CD14-positive monocyte (primary cell): ENCODE measurements at regions not wholly inside any gene's neighbourhood (a gene's known extent, or its start where the extent isn't known, plus 50 kb on each side); places are given as distances from the start of the nearest gene placed in this dataset.

Experiments
- DNase-seq, 3 donors: peaks; one replicate each; pipeline ENCODE4 v3.0.0-alpha.2; 2011 to 2022
- H2AFZ ChIP-seq: 2 replicates; pipeline ENCODE4 v1.6.0; 2012; ENCODE audit warnings: mild to moderate bottlenecking, low read depth, low read length, inconsistent platforms; ENCODE audit not compliant: insufficient read depth, poor library complexity, severe bottlenecking
- H3K27ac ChIP-seq, 2 donors: 1 replicate in 1 of 2; 2 replicates in 1 of 2; pipeline ENCODE4 v1.5.1; 2012 to 2013; ENCODE audit warnings: low read length in 2 of 2, control low read depth in 1 of 2, inconsistent platforms in 1 of 2, low read depth in 1 of 2, mild to moderate bottlenecking in 1 of 2
- H3K27me3 ChIP-seq, 2 donors: one replicate each; pipeline versions ENCODE4 v1.6.0 to v1.6.1; 2011 to 2013; ENCODE audit warnings: low read length in 2 of 2; ENCODE audit not compliant: control insufficient read depth in 2 of 2, insufficient read depth in 2 of 2
- H3K36me3 ChIP-seq, 2 donors: replicated peaks in 1 of 2; 1 replicate in 1 of 2; 2 replicates in 1 of 2; pipeline versions ENCODE4 v1.5.1 to v1.6.1; 2012 to 2013; ENCODE audit warnings: low read length in 2 of 2, control low read depth in 1 of 2, inconsistent platforms in 1 of 2, mild to moderate bottlenecking in 1 of 2; ENCODE audit not compliant: insufficient read depth in 2 of 2, control insufficient read depth in 1 of 2
- H3K4me1 ChIP-seq, 2 donors: 1 replicate in 1 of 2; 2 replicates in 1 of 2; pipeline versions ENCODE4 v1.5.1 to v1.6.1; 2012 to 2013; ENCODE audit warnings: low read length in 2 of 2, control low read depth in 1 of 2, inconsistent platforms in 1 of 2, mild to moderate bottlenecking in 1 of 2, moderate library complexity in 1 of 2; ENCODE audit not compliant: insufficient read depth in 2 of 2, control insufficient read depth in 1 of 2
- H3K4me2 ChIP-seq: replicated peaks from 2 replicates; pipeline ENCODE3; 2012; ENCODE audit warnings: low read length, moderate library complexity, mild to moderate bottlenecking; ENCODE audit not compliant: poor library complexity, severe bottlenecking; ENCODE audit errors: extremely low read depth
- H3K4me3 ChIP-seq, 3 experiments: fragments of 200-600 bp in 1 of 3; sonication (generic) in 1 of 3; replicated peaks in 1 of 3; 1 replicate in 2 of 3; 2 replicates in 1 of 3; pipeline ENCODE4 v1.5.1; 2011 to 2013; ENCODE audit warnings: low read length in 3 of 3, mild to moderate bottlenecking in 3 of 3, control low read depth in 2 of 3, low read depth in 2 of 3, inconsistent platforms in 1 of 3, moderate library complexity in 1 of 3
- H3K79me2 ChIP-seq: 2 replicates; pipeline ENCODE4 v1.6.0; 2012; ENCODE audit warnings: mild to moderate bottlenecking, control low read depth, inconsistent platforms, low read length, moderate library complexity; ENCODE audit not compliant: insufficient read depth
- H3K9ac ChIP-seq: 2 replicates; pipeline ENCODE4 v1.6.0; 2017; ENCODE audit warnings: low read length, mild to moderate bottlenecking; ENCODE audit not compliant: insufficient read depth, poor library complexity, severe bottlenecking
- H3K9me3 ChIP-seq, 2 donors: replicated peaks in 1 of 2; 1 replicate in 1 of 2; 2 replicates in 1 of 2; pipeline versions ENCODE4 v1.5.1 to v1.6.1; 2012 to 2013; ENCODE audit warnings: low read length in 2 of 2, control low read depth in 1 of 2; ENCODE audit not compliant: control insufficient read depth in 1 of 2, insufficient read depth in 1 of 2
- H4K20me1 ChIP-seq: 2 replicates; pipeline ENCODE4 v1.6.0; 2012; ENCODE audit warnings: mild to moderate bottlenecking, low read length, control low read depth, moderate library complexity; ENCODE audit not compliant: insufficient read depth
- H3K27ac Mint-ChIP-seq, 7 donors: one replicate each; pipeline ENCODE4 v1.8.0; 2020; ENCODE audit warnings: mild to moderate bottlenecking in 7 of 7, mixed read lengths in 7 of 7, moderate library complexity in 6 of 7, inconsistent platforms in 2 of 7
- H3K27me3 Mint-ChIP-seq, 3 donors: one replicate each; pipeline ENCODE4 v1.8.0; 2021 to 2022; ENCODE audit warnings: low read depth in 3 of 3, mild to moderate bottlenecking in 3 of 3, mixed read lengths in 3 of 3, moderate library complexity in 3 of 3, inconsistent platforms in 1 of 3
- H3K36me3 Mint-ChIP-seq, 2 donors: one replicate each; pipeline ENCODE4 v1.8.0; 2020; ENCODE audit warnings: mixed read lengths in 2 of 2, inconsistent platforms in 1 of 2, mild to moderate bottlenecking in 1 of 2
- H3K4me1 Mint-ChIP-seq: one replicate; pipeline ENCODE4 v1.8.0; 2020; ENCODE audit warnings: mild to moderate bottlenecking, mixed read lengths
- H3K4me3 Mint-ChIP-seq, 2 donors: one replicate each; pipeline ENCODE4 v1.8.0; 2020; ENCODE audit warnings: mild to moderate bottlenecking in 2 of 2, mixed read lengths in 2 of 2, moderate library complexity in 1 of 2
- H3K9me3 Mint-ChIP-seq, 7 donors: one replicate each; pipeline ENCODE4 v1.8.0; 2020 to 2022; ENCODE audit warnings: mixed read lengths in 7 of 7, mild to moderate bottlenecking in 6 of 7, moderate library complexity in 6 of 7, inconsistent platforms in 2 of 7
- WGBS: methylation state at CpG from one replicate; pipeline ENCODE4 v1.1.5; 2013; ENCODE audit warnings: missing lambda C conversion rate; ENCODE audit not compliant: insufficient coverage; 5-methylcytosine and 5-hydroxymethylcytosine counted together
- intact Hi-C, 2 donors: fragments of 100-400 bp; cut with micrococcal nuclease; formaldehyde crosslinking; loops; one replicate each; pipeline versions ENCODE4 v1.15.0 to v1.15.1; 2023
- TF ChIP-seq, protein P1 (sequence below): fragments of 200-600 bp; IDR thresholded peaks from one replicate; pipeline ENCODE4 v1.8.0; 2022; ENCODE audit warnings: antibody characterized with exemption, mild to moderate bottlenecking

GRCh38 chr4:63379750-63380522 is 1029.3 kb downstream of the TECRL start:
- H3K27ac ChIP-seq = no peak overlapping the region
- TF ChIP-seq, protein P1, sequence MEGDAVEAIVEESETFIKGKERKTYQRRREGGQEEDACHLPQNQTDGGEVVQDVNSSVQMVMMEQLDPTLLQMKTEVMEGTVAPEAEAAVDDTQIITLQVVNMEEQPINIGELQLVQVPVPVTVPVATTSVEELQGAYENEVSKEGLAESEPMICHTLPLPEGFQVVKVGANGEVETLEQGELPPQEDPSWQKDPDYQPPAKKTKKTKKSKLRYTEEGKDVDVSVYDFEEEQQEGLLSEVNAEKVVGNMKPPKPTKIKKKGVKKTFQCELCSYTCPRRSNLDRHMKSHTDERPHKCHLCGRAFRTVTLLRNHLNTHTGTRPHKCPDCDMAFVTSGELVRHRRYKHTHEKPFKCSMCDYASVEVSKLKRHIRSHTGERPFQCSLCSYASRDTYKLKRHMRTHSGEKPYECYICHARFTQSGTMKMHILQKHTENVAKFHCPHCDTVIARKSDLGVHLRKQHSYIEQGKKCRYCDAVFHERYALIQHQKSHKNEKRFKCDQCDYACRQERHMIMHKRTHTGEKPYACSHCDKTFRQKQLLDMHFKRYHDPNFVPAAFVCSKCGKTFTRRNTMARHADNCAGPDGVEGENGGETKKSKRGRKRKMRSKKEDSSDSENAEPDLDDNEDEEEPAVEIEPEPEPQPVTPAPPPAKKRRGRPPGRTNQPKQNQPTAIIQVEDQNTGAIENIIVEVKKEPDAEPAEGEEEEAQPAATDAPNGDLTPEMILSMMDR = no peak
- no peaks in the 10 kb centered on the region for H3K27me3 ChIP-seq
- peaks cover 0 to 7% (median 1%) of the 10 kb centered on the region in 7 donors for H3K9me3 Mint-ChIP-seq
- H3K27ac Mint-ChIP-seq = no peak overlapping the region
- H3K4me3 ChIP-seq = no peak overlapping the region
- no peaks in the 10 kb centered on the region for H3K27me3 Mint-ChIP-seq
- H3K79me2 ChIP-seq = no peaks in the 10 kb centered on the region
- no peaks in the 10 kb centered on the region for H3K36me3 Mint-ChIP-seq
- peaks cover 8 to 11% of the 10 kb centered on the region in 2 donors for H3K9me3 ChIP-seq
- H3K4me3 Mint-ChIP-seq = no peak overlapping the region
- H3K4me2 ChIP-seq = no peak overlapping the region
- no peak for DNase-seq
- WGBS = 76% methylated on average over 4 of the region's 8 CpGs
- H2AFZ ChIP-seq = no peak overlapping the region
- no peaks in the 10 kb centered on the region for H3K4me1 Mint-ChIP-seq
- no peaks in the 10 kb centered on the region for H3K4me1 ChIP-seq
- no peaks in the 10 kb centered on the region for H3K36me3 ChIP-seq
- intact Hi-C loops = no loop called here
- H4K20me1 ChIP-seq = no peaks in the 10 kb centered on the region
- H3K9ac ChIP-seq = no peak overlapping the region

- no peaks in the 10 kb centered on the region for H3K36me3 Mint-ChIP-seq
- intact Hi-C loops = no loop called here
- no peak overlapping the region for H3K4me2 ChIP-seq
- no peak overlapping the region for H3K9ac ChIP-seq
- no peaks in the 10 kb centered on the region for H3K4me1 Mint-ChIP-seq
- no peak overlapping the region for H2AFZ ChIP-seq
- peaks cover 0 to 2% (median 0%) of the 10 kb centered on the region in 3 donors for H3K27me3 Mint-ChIP-seq
- H3K27ac Mint-ChIP-seq = no peak overlapping the region
- H3K9me3 Mint-ChIP-seq = peaks cover 0 to 3% (median 0%) of the 10 kb centered on the region in 7 donors
- no peak overlapping the region for H3K4me3 ChIP-seq
- TF ChIP-seq, protein P1 = no peak
- no peaks in the 10 kb centered on the region for H3K79me2 ChIP-seq
- no peak overlapping the region for H3K4me3 Mint-ChIP-seq
- no peak overlapping the region for H3K27ac ChIP-seq
- no peaks in the 10 kb centered on the region for H3K4me1 ChIP-seq
- no peaks in the 10 kb centered on the region for H4K20me1 ChIP-seq
- H3K27me3 ChIP-seq = no peaks in the 10 kb centered on the region
- no peaks in the 10 kb centered on the region for H3K36me3 ChIP-seq
- DNase-seq = no peak
- peaks cover 0 to 3% of the 10 kb centered on the region in 2 donors for H3K9me3 ChIP-seq
These were observed 1038.2 kb downstream of the TECRL start for GRCh38 chr4:63371001-63371400.
